H1 (cell line): ENCODE measurements at regions not wholly inside any gene's neighbourhood (a gene's known extent, or its start where the extent isn't known, plus 50 kb on each side); places are given as distances from the start of the nearest gene placed in this dataset.
"Not testable (repeated sequence)": the region's sequence is repeated elsewhere in the genome, so short reads cannot be mapped to it uniquely, and the experiment has no call there.

Experiments
- CTCF ChIA-PET: fragments of 300-600 bp; sonication (Branson Sonifier 250); formaldehyde crosslinking; loops from one replicate; lab custom pipeline; 2021; ENCODE audit not compliant: partially characterized antibody; lab: Charles Lee
- POLR2A ChIA-PET: fragments of 300-600 bp; sonication (Branson Sonifier 250); formaldehyde crosslinking; loops from one replicate; lab custom pipeline; 2021; ENCODE audit warnings: inconsistent platforms; ENCODE audit not compliant: partially characterized antibody; lab: Charles Lee
- DNase-seq, 2 experiments: peaks; one replicate each; pipeline versions ENCODE4 v3.0.0 to v3.0.0-alpha.2; 2010 to 2022; ENCODE audit warnings: low spot score in 2 of 2, low read depth in 1 of 2, mixed read lengths in 1 of 2
- FAIRE-seq: peaks from 2 replicates; lab custom pipeline; 2011; peaks lifted over from hg19 to GRCh38; lab: Jason Lieb, UNC
- H2AFZ ChIP-seq: 2 replicates; pipeline ENCODE4 v1.8.1; 2012; ENCODE audit warnings: low read length, inconsistent platforms
- H2AK5ac ChIP-seq: 2 replicates; pipeline ENCODE4 v1.6.1; 2013; ENCODE audit warnings: low read depth, low read length
- H2BK120ac ChIP-seq: replicated peaks from 2 replicates; pipeline ENCODE3; 2013; ENCODE audit warnings: low read depth, low read length, inconsistent platforms
- H2BK12ac ChIP-seq: 2 replicates; pipeline ENCODE4 v1.6.1; 2013; ENCODE audit warnings: low read depth, low read length
- H2BK15ac ChIP-seq: 2 replicates; pipeline ENCODE4 v1.6.1; 2013; ENCODE audit warnings: low read length
- H2BK20ac ChIP-seq: 2 replicates; pipeline ENCODE4 v1.6.1; 2013; ENCODE audit warnings: low read length
- H2BK5ac ChIP-seq: 2 replicates; pipeline ENCODE4 v1.6.1; 2013; ENCODE audit warnings: low read depth, low read length
- H3K14ac ChIP-seq: 2 replicates; pipeline ENCODE4 v1.6.1; 2013; ENCODE audit warnings: inconsistent platforms; ENCODE audit not compliant: insufficient read length
- H3K18ac ChIP-seq: 2 replicates; pipeline ENCODE4 v1.6.1; 2013; ENCODE audit warnings: low read length; ENCODE audit errors: extremely low read depth
- H3K23ac ChIP-seq: 2 replicates; pipeline ENCODE4 v1.6.1; 2013; ENCODE audit warnings: inconsistent platforms; ENCODE audit not compliant: insufficient read length
- H3K23me2 ChIP-seq: 2 replicates; pipeline ENCODE4 v1.6.1; 2013; ENCODE audit warnings: low read depth, low read length
- H3K27ac ChIP-seq: 2 replicates; pipeline ENCODE4 v1.6.1; 2011; ENCODE audit warnings: low read depth, low read length, inconsistent platforms
- H3K27me3 ChIP-seq, 4 experiments: replicated peaks in 1 of 4; 1 replicate in 1 of 4; 2 replicates in 3 of 4; pipeline versions ENCODE4 v1.6.1 to v1.8.1; 2011 to 2013; ENCODE audit warnings: low read length in 3 of 4, mild to moderate bottlenecking in 3 of 4, inconsistent platforms in 2 of 4, mixed read lengths in 2 of 4, moderate library complexity in 1 of 4; ENCODE audit not compliant: control insufficient read depth in 3 of 4, insufficient read depth in 3 of 4; ENCODE audit errors: extremely low read depth in 1 of 4
- H3K36me3 ChIP-seq, 4 experiments: 2 replicates each; pipeline versions ENCODE4 v1.6.1 to v1.8.1; 2011 to 2013; ENCODE audit warnings: mild to moderate bottlenecking in 4 of 4, low read length in 3 of 4, moderate library complexity in 2 of 4, control low read depth in 1 of 4, inconsistent platforms in 1 of 4; ENCODE audit not compliant: insufficient read depth in 4 of 4, control insufficient read depth in 2 of 4
- H3K4ac ChIP-seq: replicated peaks from 2 replicates; pipeline ENCODE3; 2013; ENCODE audit warnings: low read length, low read depth, mixed read lengths, inconsistent platforms; ENCODE audit not compliant: insufficient read length
- H3K4me1 ChIP-seq, 4 experiments: replicated peaks in 1 of 4; 1 replicate in 1 of 4; 2 replicates in 3 of 4; pipeline versions ENCODE4 v1.6.1 to v1.8.1; 2011 to 2013; ENCODE audit warnings: low read length in 3 of 4, inconsistent platforms in 2 of 4, mixed read lengths in 1 of 4; ENCODE audit not compliant: insufficient read depth in 4 of 4, control insufficient read depth in 3 of 4
- H3K4me2 ChIP-seq, 2 experiments: 2 replicates each; pipeline versions ENCODE4 v1.6.1 to v1.8.1; 2011 to 2013; ENCODE audit warnings: low read depth in 2 of 2, low read length in 2 of 2, control low read depth in 1 of 2, inconsistent platforms in 1 of 2, mild to moderate bottlenecking in 1 of 2; ENCODE audit not compliant: insufficient read depth in 1 of 2
- H3K4me3 ChIP-seq, 4 experiments: fragments of 200-600, 300-600 bp in 1 of 4; sonication (generic), shearing (Covaris generic), sonication (Bioruptor Twin) in 1 of 4; 2 replicates each; pipeline versions ENCODE4 v1.5.1 to v1.8.1; 2011 to 2016; ENCODE audit warnings: low read length in 4 of 4, low read depth in 3 of 4, control low read depth in 2 of 4, inconsistent platforms in 2 of 4, mild to moderate bottlenecking in 2 of 4, mixed read lengths in 1 of 4, moderate library complexity in 1 of 4; ENCODE audit not compliant: insufficient read depth in 2 of 4; ENCODE audit errors: extremely low read depth in 1 of 4
- H3K56ac ChIP-seq: replicated peaks from 2 replicates; pipeline ENCODE3; 2013; ENCODE audit warnings: low read depth, mild to moderate bottlenecking, mixed read lengths, low read length, inconsistent platforms; ENCODE audit not compliant: insufficient read length
- H3K79me1 ChIP-seq: 2 replicates; pipeline ENCODE4 v1.6.1; 2013; ENCODE audit warnings: low read depth, low read length, control low read depth
- H3K79me2 ChIP-seq, 2 experiments: 2 replicates each; pipeline versions ENCODE4 v1.6.1 to v1.8.1; 2012 to 2013; ENCODE audit warnings: low read length in 2 of 2, mild to moderate bottlenecking in 2 of 2, inconsistent platforms in 1 of 2; ENCODE audit not compliant: insufficient read depth in 2 of 2, control insufficient read depth in 1 of 2
- H3K9ac ChIP-seq, 4 experiments: replicated peaks in 1 of 4; 1 replicate in 1 of 4; 2 replicates in 3 of 4; pipeline versions ENCODE4 v1.6.1 to v1.8.1; 2011 to 2013; ENCODE audit warnings: low read depth in 3 of 4, low read length in 3 of 4, control low read depth in 2 of 4, mild to moderate bottlenecking in 2 of 4, moderate library complexity in 2 of 4, inconsistent platforms in 1 of 4; ENCODE audit errors: extremely low read depth in 1 of 4
- H3K9me3 ChIP-seq, 2 experiments: 2 replicates each; pipeline versions ENCODE4 v1.6.1 to v1.8.1; 2012 to 2013; ENCODE audit warnings: mild to moderate bottlenecking in 2 of 2, moderate library complexity in 2 of 2, control low read depth in 1 of 2, inconsistent platforms in 1 of 2, low read depth in 1 of 2, low read length in 1 of 2, mixed read lengths in 1 of 2; ENCODE audit not compliant: insufficient read depth in 2 of 2
- H4K20me1 ChIP-seq, 2 experiments: replicated peaks in 1 of 2; 2 replicates each; pipeline versions ENCODE3 to v1.8.1; 2011 to 2013; ENCODE audit warnings: inconsistent platforms in 2 of 2, low read length in 2 of 2, mild to moderate bottlenecking in 1 of 2; ENCODE audit not compliant: insufficient read depth in 2 of 2, control insufficient read depth in 1 of 2
- H4K5ac ChIP-seq: 2 replicates; pipeline ENCODE4 v1.6.1; 2013; ENCODE audit warnings: low read length, low read depth, mixed read lengths, inconsistent platforms; ENCODE audit not compliant: insufficient read length
- H4K8ac ChIP-seq: 2 replicates; pipeline ENCODE4 v1.8.0; 2013; ENCODE audit warnings: mild to moderate bottlenecking, moderate library complexity, low read length, inconsistent platforms; ENCODE audit not compliant: insufficient read depth; ENCODE audit errors: extremely low read depth
- H4K91ac ChIP-seq: replicated peaks from 2 replicates; pipeline ENCODE3; 2013; ENCODE audit warnings: low read length, mixed read lengths, inconsistent platforms; ENCODE audit not compliant: insufficient read length
- WGBS, 2 experiments: shearing (Covaris generic) in 1 of 2; methylation state at CpG; one replicate each; pipeline versions ENCODE4 v1.1.6 to v1.1.7; 2013 to 2015; ENCODE audit warnings: low lambda C conversion rate in 2 of 2, mixed read lengths in 2 of 2, inconsistent platforms in 1 of 2, low coverage in 1 of 2, missing lambda C conversion rate in 1 of 2; ENCODE audit not compliant: insufficient replicate concordance in 2 of 2, insufficient coverage in 1 of 2, insufficient read length in 1 of 2; ENCODE audit errors: extremely low coverage in 1 of 2, missing lambda C conversion rate in 1 of 2; 5-methylcytosine and 5-hydroxymethylcytosine counted together

DNA sequence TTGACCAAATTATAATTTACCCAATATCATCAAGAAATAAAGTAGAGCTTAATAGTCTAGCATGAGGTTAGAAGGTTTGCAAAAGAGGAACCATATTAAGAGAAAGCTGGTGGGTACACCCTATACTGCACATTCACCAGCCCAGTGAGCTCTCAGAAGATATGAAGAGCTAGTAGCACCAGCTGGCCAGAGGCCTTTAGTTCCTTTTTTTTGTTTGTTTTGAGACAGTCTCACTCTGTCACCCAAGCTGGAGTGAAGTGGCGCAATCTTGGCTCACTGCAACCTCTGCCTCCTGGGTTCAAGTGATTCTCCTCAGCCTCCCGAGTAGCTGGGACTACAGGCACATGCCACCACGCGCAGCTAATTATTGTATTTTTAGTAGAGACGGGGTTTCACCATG is 1183.5 kb upstream of the CHAC2 start:
- H3K36me3 ChIP-seq, H4K91ac ChIP-seq, H3K4ac ChIP-seq, H2BK15ac ChIP-seq, H3K18ac ChIP-seq, H3K9me3 ChIP-seq, H3K79me2 ChIP-seq, H2BK120ac ChIP-seq, H4K20me1 ChIP-seq, H2AK5ac ChIP-seq, H3K4me2 ChIP-seq, H3K9ac ChIP-seq, H2AFZ ChIP-seq, FAIRE-seq, H3K4me1 ChIP-seq, H3K27me3 ChIP-seq, H4K8ac ChIP-seq, H2BK12ac ChIP-seq, H3K27ac ChIP-seq, H2BK5ac ChIP-seq, DNase-seq, H3K14ac ChIP-seq, H2BK20ac ChIP-seq, CTCF ChIA-PET, H3K23ac ChIP-seq, H3K23me2 ChIP-seq, H3K56ac ChIP-seq, H3K4me3 ChIP-seq, H4K5ac ChIP-seq, H3K79me1 ChIP-seq: not testable (repeated sequence)
- POLR2A ChIA-PET, result interaction anchor here (0.6 kb wide), 1 partner anchor 175 kb away, joined by 4 read pairs; no protein-coding TSS in a partner anchor
- WGBS, 2 experiments, result 94% methylated on average over 5 of the region's 5 CpGs; no CpG with 5 or more reads in 1 of the 2 experiments
